Activated T-cell treated with anti-CD3 and anti-CD28 coated beads, Interleukin-2, amount 50 U/mL, for 1 hour (primary cell): ENCODE measurements at regions not wholly inside any gene's neighbourhood (a gene's known extent, or its start where the extent isn't known, plus 50 kb on each side); places are given as distances from the start of the nearest gene placed in this dataset.

Experiments used
- DNase-seq: peaks from one replicate; pipeline ENCODE4 v3.0.0-alpha.2; 2020

DNA sequence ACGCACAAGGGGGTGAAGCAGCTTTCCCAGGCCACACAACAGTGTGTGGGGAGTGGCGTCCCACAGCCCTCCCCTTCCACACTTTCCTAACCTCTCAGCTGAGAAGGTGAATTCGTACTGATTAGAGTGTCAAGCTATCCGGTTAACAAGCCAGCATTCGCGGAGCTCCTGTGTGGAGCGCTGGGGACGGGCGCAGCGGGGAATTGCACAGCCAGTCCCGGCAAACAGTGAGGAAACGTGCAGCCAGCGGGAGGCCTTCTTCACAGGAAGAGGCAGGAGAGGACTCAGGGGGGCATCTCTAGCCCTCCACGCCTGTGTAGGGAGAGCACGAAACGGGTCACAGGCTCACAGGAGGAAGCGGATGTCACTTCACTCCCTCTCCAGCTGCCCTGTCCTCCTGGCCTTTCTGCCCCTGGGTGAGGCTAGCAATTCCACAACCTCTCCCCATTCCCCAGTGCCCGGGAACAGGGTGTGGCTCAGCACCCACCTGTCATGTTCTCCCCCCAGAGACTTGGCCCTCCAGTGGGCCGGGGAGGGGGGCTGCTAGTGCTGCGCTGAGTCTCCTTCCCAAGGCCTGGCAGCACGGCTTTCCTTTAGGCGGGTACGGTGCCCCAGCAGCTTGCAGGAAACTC, 117.3 kb downstream of the CPZ start:
- no peak for DNase-seq

DNA sequence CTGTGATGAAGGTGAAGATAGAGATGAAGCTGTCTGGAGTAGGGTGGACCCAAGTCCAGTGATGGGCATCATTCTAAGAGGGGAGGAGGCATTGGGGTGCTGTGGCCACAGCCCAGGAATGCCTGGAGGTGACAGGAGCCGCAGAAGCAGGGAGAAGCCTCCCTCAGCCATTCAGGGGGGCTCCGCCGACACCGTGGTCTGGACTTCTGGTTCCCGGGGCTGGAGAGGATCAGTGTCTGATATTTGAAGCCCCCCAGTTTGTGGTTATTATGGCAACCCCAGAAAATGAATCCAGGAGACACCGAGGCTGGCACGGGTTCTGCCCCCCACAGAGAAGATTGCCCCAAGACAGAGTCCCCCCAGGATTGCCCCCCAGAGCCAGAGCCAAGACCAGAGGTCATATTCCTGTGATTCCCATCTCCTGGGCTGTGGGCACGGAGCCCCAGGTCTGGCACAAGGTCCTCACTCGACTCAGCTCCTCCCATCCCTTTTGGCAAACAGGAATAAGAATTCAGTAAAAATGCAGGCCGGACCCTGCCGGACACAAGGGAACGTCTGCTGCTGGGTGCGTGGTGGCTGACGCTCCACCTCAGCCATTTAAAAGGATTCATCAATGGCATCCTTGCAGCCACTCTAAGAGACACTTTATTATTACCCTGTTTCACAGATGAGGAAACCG, 116.6 kb downstream of the CPZ start:
- no peak for DNase-seq

DNA sequence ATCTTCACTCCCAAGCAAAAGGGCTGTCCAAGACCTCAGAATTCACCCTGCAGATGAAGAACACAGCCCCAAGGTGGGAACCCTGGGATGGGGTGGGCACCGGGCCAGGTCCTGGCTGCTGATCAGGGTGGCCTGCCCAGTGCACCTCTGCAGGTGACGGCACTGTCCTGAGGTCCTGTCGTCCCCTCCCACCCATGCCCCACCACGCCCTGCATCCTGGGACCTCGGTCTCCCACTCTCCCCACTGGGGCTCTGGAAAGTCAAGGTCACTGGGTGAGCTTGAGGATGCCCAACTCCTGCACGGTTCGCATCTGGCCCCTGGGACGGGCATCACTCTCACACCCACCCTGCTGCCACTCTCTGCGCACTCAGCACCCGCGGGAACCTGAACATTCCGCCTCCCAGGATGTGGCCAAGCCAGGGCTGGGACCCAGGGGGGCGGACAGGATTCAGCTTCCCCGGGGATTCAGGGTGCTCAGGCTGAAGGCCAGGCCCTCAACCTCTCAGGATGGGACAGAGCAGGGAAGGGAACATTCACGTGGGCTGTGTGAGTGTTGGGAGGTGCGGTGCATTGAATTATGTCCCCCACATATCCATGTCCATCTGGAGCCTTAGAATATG, 115.9 kb downstream of the CPZ start:
- no peak for DNase-seq

DNA sequence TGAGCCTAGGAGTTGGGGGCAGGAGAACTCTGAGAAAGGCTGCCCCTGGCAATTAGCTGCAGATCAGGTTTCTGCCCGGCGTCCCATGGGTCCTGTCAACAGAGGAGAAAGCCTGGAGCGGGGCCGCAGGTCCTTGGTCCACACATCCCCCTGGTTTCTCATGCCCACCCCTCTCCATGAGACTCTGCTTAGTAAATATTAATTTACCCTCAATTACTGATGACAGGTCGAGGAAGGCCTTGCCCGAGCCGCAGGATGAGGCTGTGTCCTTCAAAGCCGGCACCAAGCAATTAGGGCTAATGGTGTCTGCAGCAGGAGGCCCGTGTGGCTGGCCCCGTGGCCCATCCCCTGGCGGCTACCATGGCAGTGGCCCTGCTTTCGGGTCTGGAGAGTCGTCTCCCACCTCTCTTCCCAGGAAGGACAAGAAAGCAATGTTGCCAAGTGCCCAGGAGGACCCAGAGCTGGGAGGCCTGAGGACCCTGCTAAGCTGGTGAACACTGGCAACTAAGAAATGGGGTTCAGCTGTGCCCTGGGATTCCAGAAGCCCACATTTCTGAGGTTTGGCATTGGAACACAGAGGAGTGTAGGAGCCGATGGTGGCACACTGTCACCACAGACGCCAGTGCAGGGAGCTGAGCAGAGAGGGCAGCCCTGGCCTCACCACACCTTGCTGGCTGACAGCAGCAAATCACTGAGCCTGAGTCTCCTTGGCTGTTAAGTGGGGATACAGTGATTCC, 114.6 kb downstream of the CPZ start:
- DNase-seq = no peak

DNA sequence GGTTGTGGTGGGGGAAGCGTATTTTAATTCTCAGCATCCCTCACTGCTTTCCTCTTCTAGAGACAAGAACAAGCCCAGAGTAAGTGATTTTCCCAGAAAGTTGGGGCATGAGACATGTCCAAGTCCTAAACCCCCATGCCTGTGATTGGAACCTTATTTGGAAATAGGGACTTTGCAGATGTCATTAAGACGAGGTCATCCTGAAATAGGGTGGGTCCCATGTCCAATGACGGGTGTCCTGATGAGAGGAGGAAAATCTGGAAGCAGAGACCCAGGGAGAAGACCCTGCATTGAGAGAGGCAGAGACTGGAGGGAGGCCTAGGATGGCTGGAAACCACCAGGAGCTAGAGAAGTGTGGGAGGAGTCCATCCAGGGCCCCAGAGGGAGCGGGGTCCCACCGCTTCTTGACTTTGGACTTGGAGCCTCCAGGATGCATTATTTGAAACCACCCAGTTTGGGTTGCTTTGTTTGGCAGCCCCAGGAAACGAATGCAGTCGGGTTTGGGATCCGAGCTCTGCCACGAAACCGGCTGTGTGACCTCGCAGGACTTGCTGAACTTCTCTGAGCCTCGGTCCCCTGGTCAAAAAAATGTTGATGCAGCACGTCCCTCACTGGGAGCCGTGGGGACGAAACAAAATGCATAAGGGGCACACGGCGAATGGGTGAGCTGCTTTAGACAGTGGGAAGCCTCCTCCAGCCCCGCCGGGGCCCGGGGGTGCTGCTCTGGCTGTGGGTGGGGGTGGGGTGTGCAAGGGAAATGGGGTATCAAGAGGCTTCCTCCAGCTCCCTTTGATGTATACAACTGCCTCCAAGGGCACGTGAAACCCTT, 113.9 kb downstream of the CPZ start:
- DNase-seq = no peak

DNA sequence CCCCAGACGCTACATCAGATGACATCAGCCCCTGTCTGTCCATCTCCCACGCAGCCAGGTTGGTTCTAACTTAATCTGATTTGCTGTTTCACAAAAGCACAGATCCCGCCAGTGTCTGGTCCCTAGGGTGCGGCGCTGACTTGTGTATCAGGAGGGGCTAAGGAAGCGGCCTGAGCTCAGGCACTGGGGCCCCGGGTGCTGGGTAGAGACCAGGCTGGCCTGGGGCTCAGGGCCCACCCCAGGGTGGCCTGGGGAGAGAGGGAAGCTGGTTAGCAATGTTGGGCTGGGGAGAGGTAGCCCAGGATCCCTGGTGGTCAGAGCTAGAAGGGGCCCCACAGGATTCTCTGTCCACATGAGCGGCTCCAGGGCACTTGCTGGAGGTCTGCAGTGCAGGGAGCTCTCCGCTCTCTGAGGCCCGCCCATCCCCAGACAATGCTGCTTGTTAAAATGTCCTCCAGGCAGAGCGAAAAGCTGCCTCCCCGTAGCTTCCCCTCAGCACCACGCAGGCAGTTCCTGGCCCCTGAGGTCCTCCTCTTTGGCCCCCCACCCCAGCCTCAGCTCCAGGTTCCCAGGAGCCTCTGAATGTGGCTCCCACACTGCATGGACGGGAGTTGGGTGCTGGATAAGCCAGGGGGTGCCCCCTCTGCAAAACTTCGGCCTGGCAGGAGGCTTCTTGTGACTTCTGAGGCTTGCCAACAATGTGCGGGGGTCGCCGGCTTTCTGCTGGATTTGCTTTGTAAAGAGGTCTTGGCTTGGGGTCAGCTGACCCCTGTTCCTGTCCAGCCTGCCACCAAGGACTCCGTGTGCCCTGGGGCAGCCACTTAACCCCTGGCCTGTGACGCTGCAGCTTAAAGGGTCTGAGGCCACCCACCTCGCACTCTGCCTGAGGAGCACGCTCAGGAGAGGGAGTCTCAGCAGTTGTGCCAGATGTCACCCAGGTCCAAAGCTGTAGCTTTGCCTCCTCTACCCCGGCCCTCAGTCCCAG, 112.9 kb downstream of the CPZ start:
- DNase-seq = no peak

DNA sequence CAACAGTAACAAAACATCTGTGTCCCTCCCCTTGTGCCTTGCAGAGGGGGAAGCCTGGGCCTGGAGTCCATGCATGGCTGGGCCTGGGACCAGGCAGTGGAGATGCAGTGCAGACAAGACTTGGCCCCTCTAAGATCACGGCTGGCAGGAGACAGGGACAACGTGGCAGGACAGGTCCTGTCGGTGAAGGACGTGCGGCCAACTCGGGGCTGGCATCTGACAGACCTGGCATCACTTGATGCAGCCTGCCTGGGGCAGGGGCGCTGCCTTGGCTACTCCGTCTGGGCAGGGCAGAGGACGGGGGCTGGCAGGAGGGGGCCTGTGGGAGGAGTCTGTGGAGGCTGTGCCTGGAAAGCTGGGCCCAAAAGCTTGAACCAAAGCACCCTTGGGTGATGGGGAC, 112.1 kb downstream of the CPZ start:
- no peak for DNase-seq

DNA sequence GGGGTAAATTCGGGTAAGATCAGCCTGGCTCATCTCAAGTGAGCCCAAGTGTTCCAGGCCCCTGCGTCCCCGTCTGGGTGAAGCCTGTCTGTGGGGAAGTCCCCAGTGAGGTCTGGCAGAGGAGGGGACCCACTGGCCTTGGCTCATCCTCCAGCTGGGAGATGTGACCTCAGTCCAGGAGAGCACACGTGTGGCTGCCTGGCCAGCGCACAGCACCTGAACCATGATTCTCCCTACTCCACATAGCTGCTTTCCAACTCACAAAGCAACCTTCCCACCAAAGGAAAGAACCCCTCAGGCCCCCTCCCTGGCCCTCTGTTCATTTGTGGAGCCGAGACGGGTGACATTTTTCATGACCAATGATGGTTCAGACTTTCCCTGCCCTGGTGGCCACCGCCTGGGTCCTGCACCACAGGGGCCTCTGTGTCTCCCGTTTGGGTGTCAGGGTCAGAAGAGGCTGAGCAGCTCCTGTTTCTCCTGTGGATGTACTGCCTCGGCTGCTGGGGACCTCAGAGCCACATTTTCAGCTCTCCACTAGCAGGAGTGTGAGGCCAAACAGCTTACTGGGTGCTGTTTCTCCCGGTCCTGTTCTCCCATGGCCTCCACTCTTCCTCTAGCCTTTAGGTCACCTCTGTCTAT, 111.4 kb downstream of the CPZ start:
- no peak for DNase-seq

DNA sequence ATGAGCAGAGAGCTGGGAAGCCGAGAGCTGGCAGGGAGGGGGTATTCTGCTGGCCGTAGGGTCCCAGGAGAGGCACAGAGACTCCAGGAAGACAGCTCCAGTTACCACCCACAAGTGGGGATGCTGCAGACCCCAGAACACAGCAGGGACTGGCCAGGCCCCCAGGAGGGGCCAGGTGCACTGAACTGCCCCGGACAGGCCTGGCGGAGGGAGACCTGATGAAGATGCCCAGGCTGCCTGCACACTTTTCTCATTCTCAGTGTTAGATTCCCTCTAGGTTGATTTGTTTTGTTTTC, 110.8 kb downstream of the CPZ start:
- DNase-seq = no peak

DNA sequence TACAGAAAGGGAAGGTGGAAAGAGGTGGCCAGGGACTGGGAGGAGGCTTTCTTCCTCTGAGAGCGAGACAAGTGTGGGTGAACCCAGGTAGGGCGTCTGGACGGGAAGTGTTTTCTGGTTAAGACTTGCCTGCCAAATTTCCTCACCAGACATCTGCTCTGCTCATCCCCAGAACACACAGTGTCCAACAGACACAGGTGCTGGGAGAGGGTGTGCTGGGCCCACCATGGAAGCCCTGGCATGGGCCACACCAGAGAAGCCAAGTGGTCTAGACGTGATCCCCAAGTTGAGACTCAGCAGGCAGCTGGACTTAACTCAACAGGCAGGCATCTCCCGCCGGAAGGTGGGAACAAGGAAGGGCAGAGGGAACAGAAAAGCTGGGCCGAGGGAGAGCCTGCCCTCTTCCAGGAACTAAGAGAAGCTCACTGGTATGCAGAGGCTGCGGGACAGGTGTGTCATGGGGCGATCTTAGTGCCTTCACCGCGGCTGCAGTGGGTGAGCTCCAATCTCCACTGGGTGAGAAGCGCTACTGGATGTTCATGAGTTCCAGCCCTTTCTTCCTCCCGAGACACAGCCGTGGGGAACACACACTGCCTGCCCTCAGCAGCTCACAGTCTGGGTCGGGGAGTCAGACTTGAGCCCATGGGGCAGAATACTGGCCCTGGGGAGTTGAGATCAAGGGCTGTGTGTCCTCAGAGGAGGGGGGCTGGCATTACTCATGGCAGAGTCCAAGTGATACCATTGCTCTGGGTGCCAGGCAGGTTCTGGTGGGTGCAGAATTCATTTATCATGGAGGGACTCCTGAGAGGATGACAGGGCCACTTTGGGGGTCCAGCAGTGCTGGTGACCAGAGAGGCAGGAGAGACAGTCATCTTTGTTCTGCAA, 110.2 kb downstream of the CPZ start:
- no peak for DNase-seq

DNA sequence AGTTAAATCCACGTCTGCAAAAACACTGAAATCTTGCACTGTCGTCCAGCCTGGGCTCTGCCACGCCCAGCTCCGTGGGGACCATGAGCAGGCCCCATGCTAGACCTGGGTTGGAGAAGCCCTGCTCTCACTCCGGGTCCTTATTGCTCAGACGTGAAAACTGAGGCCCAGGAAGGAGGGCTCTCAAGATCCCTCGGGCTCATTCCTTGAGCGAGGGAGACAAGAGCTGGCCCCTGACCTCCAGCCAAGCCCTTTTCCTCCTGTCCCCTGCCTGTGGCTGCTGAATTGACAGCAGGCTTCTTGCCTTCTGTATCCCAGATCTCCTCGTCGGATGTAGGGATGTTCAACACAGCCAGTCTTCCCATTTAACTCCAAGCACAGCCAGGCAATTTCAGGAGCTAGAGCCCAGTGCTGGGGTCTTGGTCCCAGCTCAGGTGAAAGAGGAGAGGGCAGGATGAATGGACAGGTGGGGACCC, 109.5 kb downstream of the CPZ start:
- no peak for DNase-seq

DNA sequence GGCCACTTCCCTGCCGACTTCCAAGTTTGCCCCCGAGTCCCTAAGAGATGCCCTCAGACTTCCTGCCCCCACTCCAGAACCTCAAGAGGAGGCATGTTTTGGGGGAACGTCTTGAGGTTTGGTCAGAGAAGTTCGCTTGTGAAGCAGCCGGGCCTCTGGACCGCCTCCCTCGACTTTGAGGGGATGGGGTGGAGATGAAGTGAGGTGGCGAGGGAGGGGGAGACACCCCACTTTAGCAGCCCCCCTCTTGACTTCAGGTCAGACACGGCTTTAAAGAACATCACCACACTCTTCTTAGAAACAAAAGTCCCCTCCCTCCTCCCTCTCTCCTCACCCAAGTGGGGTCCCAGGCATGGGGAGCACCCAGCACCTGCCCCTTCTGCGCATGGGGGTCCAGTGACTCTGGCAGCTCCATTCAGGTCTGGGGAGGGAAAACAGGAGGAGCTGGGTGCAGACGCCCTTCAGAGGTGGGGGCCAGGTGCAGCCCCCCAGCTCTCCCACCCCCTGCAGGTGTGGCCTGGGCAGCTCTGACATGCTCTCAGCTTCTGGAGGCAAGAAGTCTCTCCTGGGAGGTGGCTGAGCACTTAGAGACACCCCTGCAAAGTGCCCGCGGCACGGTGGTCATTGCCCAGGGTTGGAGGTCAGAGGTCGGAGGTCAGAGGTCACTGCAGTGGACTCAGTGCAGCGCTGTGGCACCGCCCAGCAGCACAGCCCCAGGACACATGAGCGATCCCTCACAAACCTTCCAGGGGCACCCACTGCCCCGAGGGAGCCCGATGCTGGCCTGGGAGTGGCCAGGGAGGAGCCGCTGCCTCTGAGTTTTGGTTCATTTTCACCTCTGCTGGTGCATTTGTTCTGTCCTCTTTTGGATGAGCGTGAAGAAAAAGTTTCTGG, 108.8 kb downstream of the CPZ start:
- DNase-seq = no peak

DNA sequence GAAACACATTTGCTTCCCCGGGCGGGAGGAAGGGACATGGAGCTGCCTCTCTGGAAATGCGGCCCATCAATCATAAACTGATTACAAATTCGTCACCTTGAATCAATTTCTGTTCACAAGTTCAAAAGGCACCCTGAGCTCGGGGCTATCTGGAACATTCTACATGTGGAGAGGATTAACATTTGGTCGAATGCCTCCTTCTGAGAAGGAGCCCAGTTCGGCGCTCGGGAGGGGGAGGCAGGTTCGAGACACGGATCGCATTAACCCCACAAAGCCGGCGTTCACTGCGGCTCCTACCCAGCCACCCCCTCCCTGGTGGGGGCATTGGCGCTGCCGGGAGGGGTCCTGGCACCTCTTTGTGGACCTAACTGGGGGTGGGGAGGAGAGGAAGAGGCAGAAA, 108.0 kb downstream of the CPZ start:
- no peak for DNase-seq

DNA sequence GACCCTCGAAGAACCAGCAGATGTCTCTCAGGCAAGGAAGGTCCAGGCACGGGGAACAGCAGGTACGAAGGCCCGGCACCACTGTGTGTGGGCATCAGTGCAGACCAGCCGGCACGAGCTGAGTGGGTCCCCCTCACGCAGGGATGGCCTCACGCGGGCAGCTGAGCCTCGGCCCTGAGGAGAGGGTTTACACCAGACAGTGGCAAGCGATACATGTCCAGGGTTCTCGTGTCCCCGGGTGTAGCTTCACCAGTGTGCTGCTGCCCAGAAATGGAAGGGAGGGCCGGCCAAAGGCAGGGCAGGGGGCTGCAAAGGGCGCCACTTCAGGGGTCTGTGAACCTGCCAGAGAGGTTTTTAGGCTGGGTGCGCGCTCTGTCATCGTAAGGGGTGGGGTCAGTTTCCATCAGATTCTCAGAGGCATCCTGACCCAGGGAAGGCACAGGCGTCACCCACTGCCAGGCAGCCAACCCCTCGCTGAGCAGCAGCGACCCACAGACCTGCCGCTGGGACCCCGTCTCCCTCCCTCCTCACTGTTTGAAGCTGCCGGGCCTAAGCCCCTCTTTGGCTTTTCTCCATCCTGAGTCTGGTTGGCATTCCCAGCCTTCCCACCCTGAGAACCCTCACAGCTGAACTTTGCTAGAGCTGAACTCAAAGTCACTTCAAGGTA, 107.0 kb downstream of the CPZ start:
- DNase-seq = no peak

DNA sequence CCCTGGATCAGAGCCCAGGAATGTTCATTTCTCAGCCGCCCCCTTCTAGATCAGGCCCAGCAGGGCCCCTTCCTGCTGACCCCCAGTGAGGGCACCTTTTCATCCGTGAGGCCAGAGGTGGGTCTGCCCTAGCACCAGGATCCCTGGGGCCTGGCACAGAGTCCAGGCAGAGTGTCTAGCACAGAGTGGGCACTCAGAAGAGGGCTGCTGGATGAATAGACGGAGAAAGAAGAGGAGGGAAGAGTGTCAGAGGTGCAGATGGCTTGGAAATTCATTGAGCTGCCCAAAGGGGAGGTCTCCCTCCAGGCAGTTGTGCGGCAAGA, 106.5 kb downstream of the CPZ start:
- DNase-seq = no peak

DNA sequence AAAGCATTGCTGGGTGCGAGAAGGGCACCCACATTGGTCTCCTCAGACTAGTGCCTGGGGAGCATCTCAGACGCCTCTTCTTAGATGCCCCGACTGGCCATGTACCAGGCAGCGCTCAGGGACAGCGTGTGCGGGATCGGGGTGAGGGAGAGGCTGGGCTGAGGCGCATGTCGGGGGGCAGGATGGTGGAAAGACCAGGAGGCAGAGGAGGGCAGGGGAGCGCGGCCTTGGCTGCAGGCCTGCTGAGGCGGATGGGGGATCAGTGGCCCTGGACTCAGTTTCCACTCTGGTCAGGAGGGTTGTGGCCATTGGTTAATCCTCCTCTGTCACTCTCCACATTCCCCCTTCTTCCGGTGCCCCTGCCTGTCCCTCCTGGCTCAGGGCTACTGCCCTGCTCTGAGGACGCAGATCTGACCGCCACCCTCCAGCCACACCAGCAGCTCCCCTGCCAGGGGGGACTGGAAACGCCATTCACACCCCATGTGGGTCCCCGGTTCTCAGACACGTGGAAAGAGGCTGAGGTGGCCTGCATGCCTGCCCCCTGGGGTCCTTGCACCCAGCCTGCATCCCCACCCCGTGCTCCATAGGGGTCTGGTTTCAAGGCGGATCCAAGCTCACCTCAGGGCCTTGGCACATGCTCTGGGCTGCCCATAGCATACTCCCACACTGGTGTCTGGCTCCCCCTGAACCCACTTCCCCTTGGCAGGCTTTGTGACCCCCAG, 105.9 kb downstream of the CPZ start:
- no peak for DNase-seq

DNA sequence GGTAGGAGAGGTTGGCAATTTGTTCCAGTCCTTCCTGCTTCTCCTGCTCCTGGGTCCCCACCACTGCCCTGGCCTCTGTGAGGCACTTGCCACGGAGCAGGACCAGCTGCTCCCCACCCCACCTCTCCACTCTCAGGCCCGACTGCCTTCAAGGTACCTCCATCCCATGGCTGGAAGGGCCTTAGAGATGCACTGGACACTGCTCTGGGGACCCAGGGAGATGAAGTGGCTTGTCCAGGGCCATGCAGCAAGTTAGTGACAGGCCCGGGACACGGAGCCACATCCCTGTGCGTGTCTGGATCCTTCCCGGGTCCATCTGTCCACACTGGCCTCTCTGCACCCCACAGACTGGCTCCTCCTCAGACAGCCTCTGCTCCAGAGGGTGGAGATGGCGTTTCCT, 105.3 kb downstream of the CPZ start:
- DNase-seq = no peak
